ENCODE measurements at regions not wholly inside any gene's neighbourhood (a gene's known extent, or its start where the extent isn't known, plus 50 kb on each side); places are given as distances from the start of the nearest gene placed in this dataset.
A peak's percentile ranks its signal among the peaks of the same experiment; 100 is the strongest.

DNA sequence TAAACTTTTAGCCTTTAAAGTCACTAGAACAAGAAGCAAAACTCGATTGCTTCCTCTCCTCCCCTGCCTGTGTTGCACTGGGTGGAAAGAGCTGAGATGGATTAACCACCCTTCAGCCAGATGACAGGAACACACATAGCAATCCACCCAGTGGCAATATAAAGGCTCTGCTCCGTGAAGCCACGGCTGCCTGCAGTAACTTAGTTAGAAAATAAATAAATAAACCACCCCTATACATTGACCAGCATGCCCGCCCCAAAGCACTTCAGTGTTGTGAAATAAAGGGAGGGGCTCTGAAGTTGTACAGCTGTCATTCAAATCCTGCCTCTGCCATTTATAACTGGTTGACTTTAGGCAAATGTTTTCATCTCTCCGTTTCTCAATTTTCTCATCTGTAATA lies 217.1 kb upstream of the LDB2 start:
- H3K27ac ChIP-seq = no peak overlapping the region
- H3K4me3 ChIP-seq = no peak overlapping the region
- WGBS, 2 donors = 74 to 82% methylated on average over 5 of the region's 5 CpGs
- H3K27me3 ChIP-seq = no peaks in the 10 kb centered on the region
- intact Hi-C loops (cut with DNase I) = no loop called here
- TF ChIP-seq, protein P1, sequence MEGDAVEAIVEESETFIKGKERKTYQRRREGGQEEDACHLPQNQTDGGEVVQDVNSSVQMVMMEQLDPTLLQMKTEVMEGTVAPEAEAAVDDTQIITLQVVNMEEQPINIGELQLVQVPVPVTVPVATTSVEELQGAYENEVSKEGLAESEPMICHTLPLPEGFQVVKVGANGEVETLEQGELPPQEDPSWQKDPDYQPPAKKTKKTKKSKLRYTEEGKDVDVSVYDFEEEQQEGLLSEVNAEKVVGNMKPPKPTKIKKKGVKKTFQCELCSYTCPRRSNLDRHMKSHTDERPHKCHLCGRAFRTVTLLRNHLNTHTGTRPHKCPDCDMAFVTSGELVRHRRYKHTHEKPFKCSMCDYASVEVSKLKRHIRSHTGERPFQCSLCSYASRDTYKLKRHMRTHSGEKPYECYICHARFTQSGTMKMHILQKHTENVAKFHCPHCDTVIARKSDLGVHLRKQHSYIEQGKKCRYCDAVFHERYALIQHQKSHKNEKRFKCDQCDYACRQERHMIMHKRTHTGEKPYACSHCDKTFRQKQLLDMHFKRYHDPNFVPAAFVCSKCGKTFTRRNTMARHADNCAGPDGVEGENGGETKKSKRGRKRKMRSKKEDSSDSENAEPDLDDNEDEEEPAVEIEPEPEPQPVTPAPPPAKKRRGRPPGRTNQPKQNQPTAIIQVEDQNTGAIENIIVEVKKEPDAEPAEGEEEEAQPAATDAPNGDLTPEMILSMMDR (IDR thresholded peaks at IDR 0.05) = no peak
- no peaks in the 10 kb centered on the region for H3K36me3 ChIP-seq
- no peak for ATAC-seq
- peaks cover 0 to 18% (median 3%) of the 10 kb centered on the region in 11 donors for H3K9me3 ChIP-seq
- DNase-seq = no peak
- no peaks in the 10 kb centered on the region for H3K4me1 ChIP-seq

DNA sequence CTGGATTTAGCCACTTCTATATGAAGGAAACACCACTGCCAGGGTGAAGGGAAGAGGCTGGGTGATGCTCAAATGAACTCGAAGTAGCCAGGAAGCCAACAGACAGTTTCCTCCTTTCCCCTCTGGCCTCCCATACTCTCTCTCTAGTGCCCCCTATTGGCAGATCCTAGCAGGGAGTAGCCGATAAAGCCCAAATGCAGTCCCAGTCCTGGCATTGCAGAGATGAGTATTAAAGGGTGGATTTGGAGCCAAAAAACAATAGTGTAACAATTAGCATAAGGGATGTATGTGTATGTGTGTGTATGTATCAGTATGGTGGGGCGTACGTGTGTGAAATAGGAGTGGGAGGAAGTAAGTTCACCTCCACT lies 213.8 kb upstream of the LDB2 start:
- Histone ChIP-seq H3K4me3 (no peak overlapping the region), H3K36me3 (no peaks in the 10 kb centered on the region), H3K27me3 (no peaks in the 10 kb centered on the region), H3K9me3 (peaks cover 0 to 4% (median 0%) of the 10 kb centered on the region in 11 donors), H3K4me1 (no peaks in the 10 kb centered on the region), H3K27ac (no peak overlapping the region)
- peak in 1 of 2 donors; percentile 13 for DNase-seq
- no peak for ATAC-seq
- WGBS, 2 donors = 41 to 48% methylated on average over 4 of the region's 4 CpGs
- intact Hi-C loops (cut with DNase I) = no loop called here
- TF ChIP-seq, protein P1 (IDR thresholded peaks at IDR 0.05) = peak in 7 of 9 donors; percentile 36 to 56 (median 40)

DNA sequence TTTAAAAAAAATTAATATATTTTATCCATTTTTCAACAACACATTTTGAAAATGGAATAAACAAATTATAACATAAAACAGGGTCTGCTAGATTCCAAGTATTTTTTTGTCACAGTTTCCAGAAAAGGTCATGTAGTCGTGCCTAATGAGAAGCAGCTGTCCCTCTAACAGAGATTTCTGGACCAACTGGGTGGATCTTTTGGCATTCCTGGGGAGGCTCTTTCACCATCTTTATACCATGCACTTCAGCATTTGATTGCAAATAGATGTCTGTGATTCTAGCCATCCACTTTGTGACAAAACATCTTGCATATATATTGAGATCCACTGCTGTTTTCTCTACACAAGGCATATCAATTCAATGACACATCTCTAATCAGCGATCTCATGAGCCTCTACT lies 210.7 kb upstream of the LDB2 start:
- Histone ChIP-seq H3K9me3 (peaks cover 0 to 4% (median 0%) of the 10 kb centered on the region in 11 donors), H3K4me3 (no peak overlapping the region), H3K27me3 (no peaks in the 10 kb centered on the region), H3K4me1 (no peaks in the 10 kb centered on the region), H3K36me3 (no peaks in the 10 kb centered on the region), H3K27ac (no peak overlapping the region)
- intact Hi-C loops (cut with DNase I) = no loop called here
- TF ChIP-seq, protein P1 (IDR thresholded peaks at IDR 0.05) = no peak
- DNase-seq (no peak), ATAC-seq (no peak)
- 35 to 59% methylated on average over 2 of the region's 2 CpGs for WGBS, 2 donors

DNA sequence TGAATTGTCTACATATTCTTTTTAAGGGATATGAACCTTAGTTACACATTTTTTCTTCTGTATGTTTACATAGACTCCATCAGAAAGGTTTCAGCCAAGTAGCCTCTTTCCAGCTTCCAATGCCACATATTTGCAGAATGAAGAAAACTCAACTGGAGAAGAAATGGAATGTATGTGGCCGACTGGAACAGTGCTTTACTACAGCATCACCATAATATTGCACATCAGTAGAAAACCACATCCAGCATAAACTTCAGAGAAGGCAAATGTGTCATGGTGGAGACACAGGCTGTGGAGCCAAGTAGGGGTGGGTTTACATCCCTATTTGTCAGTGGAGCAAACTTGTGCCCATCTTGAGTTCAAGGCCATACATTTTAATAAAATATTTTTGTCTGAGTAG lies 204.8 kb upstream of the LDB2 start:
- 67 to 74% methylated on average over 1 of the region's 1 CpG for WGBS, 2 donors

More for the DNA sequence above, 204.8 kb upstream of the LDB2 start:
- DNase-seq (no peak), ATAC-seq (no peak)
- H3K36me3 ChIP-seq = no peaks in the 10 kb centered on the region
- H3K27me3 ChIP-seq = no peaks in the 10 kb centered on the region
- H3K9me3 ChIP-seq = no peaks in the 10 kb centered on the region
- intact Hi-C loops (cut with DNase I) = no loop called here
- no peak overlapping the region for H3K4me3 ChIP-seq
- TF ChIP-seq, protein P1 (IDR thresholded peaks at IDR 0.05) = no peak
- no peak overlapping the region for H3K27ac ChIP-seq
- no peaks in the 10 kb centered on the region for H3K4me1 ChIP-seq

Measured in heart right ventricle (tissue), 16 donors.